ENCODE measurements at regions not wholly inside any gene's neighbourhood (a gene's known extent, or its start where the extent isn't known, plus 50 kb on each side); places are given as distances from the start of the nearest gene placed in this dataset.

- H3K36me3 Mint-ChIP-seq = no peaks in the 10 kb centered on the region
- ATAC-seq = no peak
- no peaks in the 10 kb centered on the region; the same call in 1 of the 2 replicates for H3K27me3 Mint-ChIP-seq (ENCODE audit: low read depth)
- no peak overlapping the region for H3K4me3 Mint-ChIP-seq
- no peaks in the 10 kb centered on the region for H3K4me1 Mint-ChIP-seq
- H3K9me3 Mint-ChIP-seq = peaks cover 3% of the 10 kb centered on the region; the same call in 1 of the 2 replicates
- DNase-seq (ENCODE audit: low spot score) = no peak
- ChIA-PET CTCF (no interaction called here), POLR2A (no interaction called here)
- no peak for TF ChIP-seq ZNF232 (CRISPR knock-in tag; IDR thresholded peaks at IDR 0.05)
- TF ChIP-seq MAX (CRISPR knock-in tag; IDR thresholded peaks at IDR 0.05) = no peak
- no peak for TF ChIP-seq USF2 (CRISPR knock-in tag; IDR thresholded peaks at IDR 0.05)
- TF ChIP-seq TEAD4 (CRISPR knock-in tag; IDR thresholded peaks at IDR 0.05) = no peak
- no peak for TF ChIP-seq MXD4 (CRISPR knock-in tag; IDR thresholded peaks at IDR 0.05; ENCODE audit: borderline replicate concordance)
- no peak for TF ChIP-seq PREB (CRISPR knock-in tag; IDR thresholded peaks at IDR 0.05; ENCODE audit: borderline replicate concordance)
- TF ChIP-seq CTCF (IDR thresholded peaks at IDR 0.05) = no peak
- no peak for TF ChIP-seq PRDM15 (CRISPR knock-in tag; IDR thresholded peaks at IDR 0.05)
- no peak for TF ChIP-seq RELA (CRISPR knock-in tag; IDR thresholded peaks at IDR 0.05; ENCODE audit: borderline replicate concordance)
- no peak for TF ChIP-seq ZNF121 (CRISPR knock-in tag; IDR thresholded peaks at IDR 0.05)
- TF ChIP-seq E2F1 (CRISPR knock-in tag; IDR thresholded peaks at IDR 0.05) = no peak
- no peak for TF ChIP-seq ZNF416 (CRISPR knock-in tag; IDR thresholded peaks at IDR 0.05)
- no peak for TF ChIP-seq CREM (CRISPR knock-in tag; IDR thresholded peaks at IDR 0.05)
- no peak for TF ChIP-seq CDX4 (CRISPR knock-in tag; IDR thresholded peaks at IDR 0.05; ENCODE audit: borderline replicate concordance)
- no peak for TF ChIP-seq ERG (CRISPR knock-in tag; IDR thresholded peaks at IDR 0.05)
- no peak for TF ChIP-seq ZNF263 (CRISPR knock-in tag; IDR thresholded peaks at IDR 0.05; ENCODE audit: low read depth)
- TF ChIP-seq ARID4B (CRISPR knock-in tag; IDR thresholded peaks at IDR 0.05; ENCODE audit: borderline replicate concordance) = no peak
- H3K27ac Mint-ChIP-seq = no peak overlapping the region
Observed at GRCh38 chr7:97635622-97636021, 96.3 kb upstream of the TAC1 start.

All from WTC11 (cell line).